Nephron progenitor cell (in vitro differentiated cells): ENCODE measurements at regions not wholly inside any gene's neighbourhood (a gene's known extent, or its start where the extent isn't known, plus 50 kb on each side); places are given as distances from the start of the nearest gene placed in this dataset.

Source experiments
- DNase-seq: peaks from one replicate; pipeline ENCODE4 v3.0.0; 2021
- H3K27ac Mint-ChIP-seq: 2 replicates; pipeline ENCODE4 v1.8.0; 2021; ENCODE audit warnings: mild to moderate bottlenecking, moderate library complexity, mixed read lengths
- H3K27me3 Mint-ChIP-seq: 2 replicates; pipeline ENCODE4 v1.8.0; 2021; ENCODE audit warnings: mild to moderate bottlenecking, low read depth, mixed read lengths; ENCODE audit not compliant: poor library complexity
- H3K36me3 Mint-ChIP-seq: 2 replicates; pipeline ENCODE4 v1.8.0; 2021; ENCODE audit warnings: low read depth, mixed read lengths
- H3K4me1 Mint-ChIP-seq: 2 replicates; pipeline ENCODE4 v1.8.0; 2021; ENCODE audit warnings: mixed read lengths
- H3K4me3 Mint-ChIP-seq: 2 replicates; pipeline ENCODE4 v1.8.0; 2021; ENCODE audit warnings: mild to moderate bottlenecking, moderate library complexity, mixed read lengths
- H3K9me3 Mint-ChIP-seq: 2 replicates; pipeline ENCODE4 v1.8.0; 2021; ENCODE audit warnings: mild to moderate bottlenecking, moderate library complexity, mixed read lengths
- TF ChIP-seq, protein P1 (sequence below): fragments of 200-600 bp; sonication (generic); IDR thresholded peaks from 2 replicates; pipeline ENCODE4 v1.5.0; 2021; ENCODE audit warnings: antibody characterized with exemption

DNA sequence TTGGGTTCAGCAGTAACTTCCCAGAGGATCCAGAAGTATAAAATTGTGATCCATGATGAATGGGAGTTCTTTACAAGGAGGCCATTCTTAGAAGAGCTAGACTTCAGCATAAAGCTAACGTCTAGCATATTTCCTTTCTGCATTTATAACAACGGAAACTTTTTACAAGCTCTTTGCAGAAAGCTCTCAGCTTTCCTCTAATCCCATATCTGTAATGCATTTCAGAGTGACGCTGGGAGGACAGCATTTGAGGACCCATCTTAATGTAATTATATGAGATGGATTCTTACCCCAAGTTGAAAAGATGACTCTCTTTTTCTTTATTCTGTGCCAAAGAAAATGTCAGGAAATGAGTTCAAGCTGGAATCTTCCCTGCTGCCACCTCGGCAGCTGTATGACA is 132.0 kb upstream of the CACHD1 start:
- Mint-ChIP-seq H3K9me3 (no peaks in the 10 kb centered on the region), H3K36me3 (no peaks in the 10 kb centered on the region), H3K27me3 (peaks cover 12% of the 10 kb centered on the region), H3K4me3 (no peak overlapping the region), H3K4me1 (peaks cover 4% of the 10 kb centered on the region), H3K27ac (no peak overlapping the region)
- no peak for DNase-seq
- TF ChIP-seq, protein P1, sequence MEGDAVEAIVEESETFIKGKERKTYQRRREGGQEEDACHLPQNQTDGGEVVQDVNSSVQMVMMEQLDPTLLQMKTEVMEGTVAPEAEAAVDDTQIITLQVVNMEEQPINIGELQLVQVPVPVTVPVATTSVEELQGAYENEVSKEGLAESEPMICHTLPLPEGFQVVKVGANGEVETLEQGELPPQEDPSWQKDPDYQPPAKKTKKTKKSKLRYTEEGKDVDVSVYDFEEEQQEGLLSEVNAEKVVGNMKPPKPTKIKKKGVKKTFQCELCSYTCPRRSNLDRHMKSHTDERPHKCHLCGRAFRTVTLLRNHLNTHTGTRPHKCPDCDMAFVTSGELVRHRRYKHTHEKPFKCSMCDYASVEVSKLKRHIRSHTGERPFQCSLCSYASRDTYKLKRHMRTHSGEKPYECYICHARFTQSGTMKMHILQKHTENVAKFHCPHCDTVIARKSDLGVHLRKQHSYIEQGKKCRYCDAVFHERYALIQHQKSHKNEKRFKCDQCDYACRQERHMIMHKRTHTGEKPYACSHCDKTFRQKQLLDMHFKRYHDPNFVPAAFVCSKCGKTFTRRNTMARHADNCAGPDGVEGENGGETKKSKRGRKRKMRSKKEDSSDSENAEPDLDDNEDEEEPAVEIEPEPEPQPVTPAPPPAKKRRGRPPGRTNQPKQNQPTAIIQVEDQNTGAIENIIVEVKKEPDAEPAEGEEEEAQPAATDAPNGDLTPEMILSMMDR: no peak

- DNase-seq: no peak
- no peaks in the 10 kb centered on the region for H3K36me3 Mint-ChIP-seq
- H3K27me3 Mint-ChIP-seq: peaks cover 8% of the 10 kb centered on the region
- peaks cover 10% of the 10 kb centered on the region for H3K4me1 Mint-ChIP-seq
- no peaks in the 10 kb centered on the region for H3K9me3 Mint-ChIP-seq
- TF ChIP-seq, protein P1: no peak
- H3K27ac Mint-ChIP-seq: no peak overlapping the region
- no peak overlapping the region for H3K4me3 Mint-ChIP-seq
Observed at GRCh38 chr1:64340361-64340760, 129.6 kb upstream of the CACHD1 start.

DNA sequence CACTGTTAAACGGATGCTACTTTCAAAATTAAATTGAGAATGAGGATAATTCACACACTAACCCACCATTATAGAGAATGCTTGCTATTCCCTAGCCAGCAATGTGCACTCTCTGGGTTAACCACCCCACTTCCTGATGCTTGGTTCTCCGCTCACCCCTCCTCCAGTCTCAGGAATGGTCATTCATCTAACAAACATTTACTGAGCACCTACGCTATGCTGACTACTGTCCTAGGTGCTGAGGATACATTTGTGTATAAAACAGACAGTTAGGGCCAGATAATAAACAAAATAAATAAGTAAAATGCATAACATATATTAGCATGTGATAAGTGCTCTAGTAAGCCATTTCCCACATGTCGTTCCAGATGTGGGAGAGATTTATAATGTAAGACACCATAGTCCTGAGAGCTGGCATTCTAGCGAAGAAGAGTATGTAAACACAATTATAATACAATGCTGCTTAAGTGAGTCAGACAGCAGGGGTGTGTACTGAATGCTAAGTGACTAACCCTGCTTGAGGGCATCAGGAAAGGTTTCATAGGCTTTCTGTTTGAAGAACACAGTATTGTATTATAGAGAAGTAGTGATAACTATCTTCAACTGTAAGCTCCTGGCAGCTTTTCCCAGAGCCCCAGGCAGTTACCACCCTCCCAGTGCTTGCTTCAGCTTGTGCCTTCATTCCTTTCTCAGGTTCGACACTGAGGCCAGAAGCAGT is 126.7 kb upstream of the CACHD1 start:
- Mint-ChIP-seq H3K4me1 (peaks cover 10% of the 10 kb centered on the region), H3K9me3 (no peaks in the 10 kb centered on the region), H3K27me3 (peaks cover 8% of the 10 kb centered on the region), H3K4me3 (no peak overlapping the region), H3K36me3 (no peaks in the 10 kb centered on the region), H3K27ac (no peak overlapping the region)
- TF ChIP-seq, protein P1: no peak
- no peak for DNase-seq

- no peak overlapping the region for H3K4me3 Mint-ChIP-seq
- no peak overlapping the region for H3K27ac Mint-ChIP-seq
- H3K9me3 Mint-ChIP-seq: no peaks in the 10 kb centered on the region
- no peak for DNase-seq
- no peaks in the 10 kb centered on the region for H3K36me3 Mint-ChIP-seq
- H3K27me3 Mint-ChIP-seq: peaks cover 8% of the 10 kb centered on the region
- TF ChIP-seq, protein P1: no peak
- peaks cover 10% of the 10 kb centered on the region for H3K4me1 Mint-ChIP-seq
Observed at GRCh38 chr1:64343823-64344190, 126.1 kb upstream of the CACHD1 start.

GRCh38 chr1:64348270-64348960 is 121.5 kb upstream of the CACHD1 start:
- peak overlapping the region; percentile 51 for H3K27ac Mint-ChIP-seq
- DNase-seq: no peak
- TF ChIP-seq, protein P1: no peak
- no peak overlapping the region for H3K4me3 Mint-ChIP-seq
- H3K27me3 Mint-ChIP-seq: no peaks in the 10 kb centered on the region
- H3K36me3 Mint-ChIP-seq: no peaks in the 10 kb centered on the region
- H3K9me3 Mint-ChIP-seq: no peaks in the 10 kb centered on the region
- H3K4me1 Mint-ChIP-seq: peaks cover 5% of the 10 kb centered on the region
